Testis (tissue), 2 donors: ENCODE measurements at regions not wholly inside any gene's neighbourhood (a gene's known extent, or its start where the extent isn't known, plus 50 kb on each side); places are given as distances from the start of the nearest gene placed in this dataset.

Experiments
- POLR2A ChIP-seq: fragments of 450-650 bp; IDR thresholded peaks from one replicate; pipeline ENCODE4 v1.6.1; 2017; ENCODE audit warnings: antibody characterized with exemption, mild to moderate bottlenecking, moderate library complexity
- TF ChIP-seq, protein P1 (sequence below), 3 experiments: fragments of 450-650 bp in 2 of 3; fragments of 200-600 bp in 1 of 3; sonication (generic) in 1 of 3; IDR thresholded peaks; one replicate each; pipeline ENCODE4 v1.5.1; 2016 to 2019; ENCODE audit warnings: antibody characterized with exemption in 3 of 3, mild to moderate bottlenecking in 2 of 3, moderate library complexity in 1 of 3

- TF ChIP-seq, protein P1, sequence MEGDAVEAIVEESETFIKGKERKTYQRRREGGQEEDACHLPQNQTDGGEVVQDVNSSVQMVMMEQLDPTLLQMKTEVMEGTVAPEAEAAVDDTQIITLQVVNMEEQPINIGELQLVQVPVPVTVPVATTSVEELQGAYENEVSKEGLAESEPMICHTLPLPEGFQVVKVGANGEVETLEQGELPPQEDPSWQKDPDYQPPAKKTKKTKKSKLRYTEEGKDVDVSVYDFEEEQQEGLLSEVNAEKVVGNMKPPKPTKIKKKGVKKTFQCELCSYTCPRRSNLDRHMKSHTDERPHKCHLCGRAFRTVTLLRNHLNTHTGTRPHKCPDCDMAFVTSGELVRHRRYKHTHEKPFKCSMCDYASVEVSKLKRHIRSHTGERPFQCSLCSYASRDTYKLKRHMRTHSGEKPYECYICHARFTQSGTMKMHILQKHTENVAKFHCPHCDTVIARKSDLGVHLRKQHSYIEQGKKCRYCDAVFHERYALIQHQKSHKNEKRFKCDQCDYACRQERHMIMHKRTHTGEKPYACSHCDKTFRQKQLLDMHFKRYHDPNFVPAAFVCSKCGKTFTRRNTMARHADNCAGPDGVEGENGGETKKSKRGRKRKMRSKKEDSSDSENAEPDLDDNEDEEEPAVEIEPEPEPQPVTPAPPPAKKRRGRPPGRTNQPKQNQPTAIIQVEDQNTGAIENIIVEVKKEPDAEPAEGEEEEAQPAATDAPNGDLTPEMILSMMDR (IDR thresholded peaks at IDR 0.05) = no peak
- no peak for TF ChIP-seq POLR2A
Measured at GRCh38 chr1:199955235-199955634, 72.3 kb upstream of the NR5A2 start.
